ENCODE measurements at regions not wholly inside any gene's neighbourhood (a gene's known extent, or its start where the extent isn't known, plus 50 kb on each side); places are given as distances from the start of the nearest gene placed in this dataset.

- TF ChIP-seq, protein P1, sequence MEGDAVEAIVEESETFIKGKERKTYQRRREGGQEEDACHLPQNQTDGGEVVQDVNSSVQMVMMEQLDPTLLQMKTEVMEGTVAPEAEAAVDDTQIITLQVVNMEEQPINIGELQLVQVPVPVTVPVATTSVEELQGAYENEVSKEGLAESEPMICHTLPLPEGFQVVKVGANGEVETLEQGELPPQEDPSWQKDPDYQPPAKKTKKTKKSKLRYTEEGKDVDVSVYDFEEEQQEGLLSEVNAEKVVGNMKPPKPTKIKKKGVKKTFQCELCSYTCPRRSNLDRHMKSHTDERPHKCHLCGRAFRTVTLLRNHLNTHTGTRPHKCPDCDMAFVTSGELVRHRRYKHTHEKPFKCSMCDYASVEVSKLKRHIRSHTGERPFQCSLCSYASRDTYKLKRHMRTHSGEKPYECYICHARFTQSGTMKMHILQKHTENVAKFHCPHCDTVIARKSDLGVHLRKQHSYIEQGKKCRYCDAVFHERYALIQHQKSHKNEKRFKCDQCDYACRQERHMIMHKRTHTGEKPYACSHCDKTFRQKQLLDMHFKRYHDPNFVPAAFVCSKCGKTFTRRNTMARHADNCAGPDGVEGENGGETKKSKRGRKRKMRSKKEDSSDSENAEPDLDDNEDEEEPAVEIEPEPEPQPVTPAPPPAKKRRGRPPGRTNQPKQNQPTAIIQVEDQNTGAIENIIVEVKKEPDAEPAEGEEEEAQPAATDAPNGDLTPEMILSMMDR (IDR thresholded peaks at IDR 0.05) = no peak
- no peak for TF ChIP-seq TCF7L2 (IDR thresholded peaks at IDR 0.05; ENCODE audit: low read depth, low read length)
Observed at GRCh38 chr6:2447931-2448330, 202.5 kb upstream of the GMDS start.

Data from Panc1 (cell line).